GM19035 (cell line): ENCODE measurements at regions not wholly inside any gene's neighbourhood (a gene's known extent, or its start where the extent isn't known, plus 50 kb on each side); places are given as distances from the start of the nearest gene placed in this dataset.

ENCODE experiments used
- ATAC-seq: cut with Tn5 transposase; IDR thresholded peaks from one replicate; pipeline ENCODE4 v1.9.1; 2021; ENCODE audit not compliant: unreplicated experiment

DNA sequence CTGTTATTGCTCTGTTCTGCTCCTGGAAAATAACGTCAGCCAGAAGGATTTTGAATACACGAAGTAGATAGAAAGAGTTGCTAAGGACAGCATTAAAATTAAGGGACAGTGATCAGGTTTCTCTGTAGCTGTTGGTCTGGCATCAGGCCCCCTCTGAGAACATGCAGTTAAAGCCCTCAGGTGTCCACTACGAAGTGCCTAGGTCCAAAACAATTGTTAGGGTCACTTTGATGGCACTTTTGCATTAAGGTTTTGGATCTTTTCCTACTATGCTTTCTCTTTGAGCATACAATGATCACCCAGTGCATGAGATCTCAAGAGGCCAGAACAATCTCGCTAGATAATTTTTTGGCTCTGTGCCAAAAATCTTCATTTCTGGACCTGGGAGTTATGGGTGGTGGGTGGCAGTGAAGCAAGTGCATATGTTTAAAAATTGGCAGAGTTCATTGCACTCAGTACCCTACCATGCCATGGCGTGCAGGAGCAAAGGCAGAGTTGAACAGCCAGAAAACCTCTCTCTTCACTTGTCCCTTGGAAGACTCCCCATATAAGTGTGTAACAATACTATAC, 797.6 kb downstream of the ROBO2 start:
- ATAC-seq = no peak

DNA sequence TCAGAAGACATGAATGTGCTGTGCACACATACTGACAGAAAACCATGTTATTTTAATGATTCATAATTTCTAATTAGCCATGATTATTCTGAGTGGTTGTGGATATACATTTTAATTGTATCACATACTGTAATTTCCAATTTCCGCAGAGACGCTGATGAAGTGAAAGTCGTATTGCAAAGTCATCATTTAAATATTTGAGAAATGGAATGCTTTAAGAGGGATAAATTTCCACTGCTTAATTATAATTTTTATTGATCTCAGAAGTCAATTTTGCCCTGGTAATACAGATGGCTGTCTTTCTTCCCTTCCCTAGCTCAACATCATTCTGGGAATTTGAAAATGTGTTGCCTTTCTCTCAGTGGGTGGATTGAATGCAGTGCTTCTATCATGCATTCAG, 819.3 kb downstream of the ROBO2 start:
- no peak for ATAC-seq

DNA sequence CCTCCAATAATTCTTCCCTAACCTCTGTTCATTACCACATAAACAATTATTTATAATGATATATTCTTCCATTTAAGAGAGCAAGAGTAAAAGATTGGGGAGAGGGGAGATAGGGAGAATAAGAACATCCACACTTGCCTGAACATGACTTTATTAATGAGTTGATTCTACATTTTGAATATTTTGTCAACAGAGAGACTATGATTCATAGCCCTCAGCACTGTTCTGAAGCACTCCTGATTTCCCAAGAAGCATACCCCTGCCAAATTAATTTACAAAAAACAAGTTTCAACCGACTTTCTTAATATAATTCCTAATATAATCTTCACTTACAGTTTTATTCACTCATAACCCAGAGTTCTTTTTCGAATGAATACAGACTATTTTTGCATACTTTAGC, 828.8 kb downstream of the ROBO2 start:
- ATAC-seq = no peak

DNA sequence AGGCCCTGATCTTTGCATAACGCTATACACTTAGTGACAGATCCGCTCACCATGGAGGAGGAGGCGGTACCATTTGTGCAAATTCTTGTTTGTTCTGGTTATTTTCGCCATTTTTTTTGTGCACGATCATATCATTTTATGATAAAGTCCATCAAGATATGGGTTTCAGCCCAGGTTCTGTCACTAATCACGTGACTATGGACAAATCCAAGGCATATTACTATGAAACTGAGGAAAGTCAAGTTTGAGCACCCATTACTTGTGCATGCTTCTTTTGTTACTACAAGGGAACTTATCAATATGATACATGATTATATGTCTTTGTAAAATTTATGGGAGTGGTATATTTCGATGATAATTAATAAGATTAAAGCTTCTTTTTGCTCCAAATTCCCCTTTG, 829.5 kb downstream of the ROBO2 start:
- no peak for ATAC-seq

DNA sequence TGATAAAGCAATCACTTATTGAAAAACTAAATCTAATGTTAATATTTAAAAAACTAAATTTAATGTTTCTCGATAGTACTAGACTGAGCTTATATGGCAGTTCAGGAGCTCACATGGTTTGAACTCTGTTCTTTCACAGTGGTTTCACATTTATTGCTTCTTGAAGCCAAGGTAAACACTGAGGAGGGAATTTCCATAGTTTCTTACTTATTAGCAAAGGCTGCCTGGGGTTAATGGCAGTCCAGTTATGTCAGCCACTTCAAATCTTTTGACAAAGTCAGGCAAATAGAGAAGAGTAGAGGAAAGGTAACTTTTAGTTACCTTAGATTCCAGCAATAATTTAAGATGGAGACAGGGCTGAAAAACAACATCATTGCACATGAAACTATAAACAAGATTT, 831.5 kb downstream of the ROBO2 start:
- no peak for ATAC-seq

DNA sequence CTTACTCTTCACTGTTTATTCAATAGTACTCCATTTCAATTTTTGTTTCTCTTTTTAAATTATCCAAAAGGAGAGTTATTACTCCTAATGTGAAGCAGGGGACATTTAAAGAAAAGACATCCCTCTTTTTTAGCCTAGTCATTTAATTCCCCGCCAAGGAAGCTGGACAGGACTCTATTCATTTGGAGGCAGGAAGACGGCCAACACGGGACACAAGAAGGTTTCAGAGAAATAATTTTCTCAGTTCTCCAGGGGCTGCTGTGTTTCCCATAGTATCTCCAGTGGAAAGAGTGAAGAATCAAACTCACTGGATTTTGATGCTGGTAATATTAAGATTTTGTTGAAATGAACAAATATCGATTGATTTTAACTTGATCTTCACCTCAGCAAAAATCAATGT, 833.7 kb downstream of the ROBO2 start:
- ATAC-seq = no peak

DNA sequence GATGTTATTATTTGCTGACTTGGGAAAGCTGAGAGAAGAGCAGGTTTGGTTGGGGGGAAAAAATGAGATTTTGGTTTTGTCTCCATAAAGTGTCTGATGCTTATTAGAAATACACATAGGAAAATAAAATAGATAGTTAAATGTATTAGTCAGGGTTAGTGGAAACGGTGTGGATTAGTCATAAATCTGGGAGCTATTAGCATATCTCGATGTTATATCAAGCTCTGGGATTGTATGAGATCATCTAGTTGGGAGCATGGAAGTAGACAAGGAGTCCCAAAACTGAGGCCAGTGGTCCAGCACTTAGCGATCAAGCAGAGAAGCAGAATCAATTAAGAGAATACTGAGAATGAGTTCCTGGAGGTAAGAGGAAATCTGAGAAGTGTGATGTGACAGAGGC, 845.5 kb downstream of the ROBO2 start:
- no peak for ATAC-seq

DNA sequence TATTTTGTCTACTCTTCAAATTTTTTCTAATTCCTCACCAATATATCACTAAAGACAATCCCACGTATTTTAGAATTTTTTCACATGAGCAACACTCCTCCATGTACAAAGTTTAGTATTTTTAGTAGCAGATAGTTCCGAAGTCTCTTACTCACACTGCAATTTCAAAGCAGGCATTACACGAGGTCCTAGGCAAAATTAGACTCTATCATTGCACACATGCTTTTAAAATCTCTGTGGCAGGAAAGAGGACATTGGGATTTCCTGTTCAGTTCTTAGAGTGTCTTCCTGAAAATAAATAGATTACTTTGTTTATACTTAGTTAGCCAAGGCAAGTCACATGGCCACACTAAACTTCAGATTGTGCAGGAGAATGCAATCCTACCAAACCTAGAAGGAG, 847.7 kb downstream of the ROBO2 start:
- ATAC-seq = no peak

DNA sequence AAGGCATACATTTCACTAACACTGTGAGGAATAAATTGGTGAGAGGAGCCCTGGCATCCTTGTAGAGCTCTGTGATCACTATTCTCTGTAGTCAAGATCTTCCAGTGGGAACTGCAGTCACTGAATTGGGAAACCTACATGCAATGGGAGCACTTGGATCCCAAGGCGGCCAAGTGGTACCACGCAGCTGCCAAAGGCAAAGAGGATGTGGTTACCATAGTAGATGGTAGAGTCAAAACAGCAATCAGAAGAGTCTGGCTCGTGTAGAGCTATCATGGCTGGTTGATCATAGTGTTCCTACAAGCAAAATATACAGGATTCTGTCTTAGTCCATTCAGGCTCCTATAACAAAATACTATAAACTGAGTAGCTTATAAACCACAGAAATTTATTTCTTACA, 849.7 kb downstream of the ROBO2 start:
- ATAC-seq = no peak

DNA sequence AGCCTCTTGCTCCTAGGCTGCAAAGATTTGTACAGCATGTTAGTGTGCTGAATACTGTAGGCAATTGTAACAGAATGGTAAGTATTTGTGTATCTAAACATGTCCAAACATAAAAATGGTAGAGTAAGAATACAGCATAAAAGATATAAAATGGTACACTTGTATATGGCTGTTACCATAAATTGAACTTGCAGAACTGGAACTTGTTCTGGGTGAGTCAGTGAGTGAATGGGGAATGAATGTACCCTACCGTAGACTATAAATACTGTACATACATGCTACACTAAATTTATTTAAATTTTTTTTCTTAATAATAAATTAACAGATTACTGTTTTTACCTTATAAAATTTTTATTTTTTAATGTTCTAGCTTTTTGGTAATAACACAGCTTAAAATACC, 858.7 kb downstream of the ROBO2 start:
- ATAC-seq = no peak

DNA sequence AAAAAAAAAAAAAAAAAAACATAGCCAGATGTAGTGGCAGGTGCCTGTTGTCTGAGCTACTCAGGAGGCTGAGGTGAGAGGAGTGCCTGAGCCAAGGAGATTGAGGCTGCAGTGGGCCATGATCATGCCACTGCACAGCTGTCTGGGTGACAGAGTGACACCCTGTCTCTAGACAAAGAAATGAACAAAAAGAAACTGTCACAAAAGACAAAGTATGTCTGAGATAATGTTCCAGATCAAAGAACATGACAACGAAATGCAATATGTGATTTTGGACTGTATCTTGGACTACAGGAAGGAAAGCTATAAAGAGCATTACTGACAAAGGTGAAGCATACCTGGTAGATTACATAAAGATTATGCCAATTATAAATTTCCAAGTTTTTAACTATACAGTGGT, 862.8 kb downstream of the ROBO2 start:
- no peak for ATAC-seq

DNA sequence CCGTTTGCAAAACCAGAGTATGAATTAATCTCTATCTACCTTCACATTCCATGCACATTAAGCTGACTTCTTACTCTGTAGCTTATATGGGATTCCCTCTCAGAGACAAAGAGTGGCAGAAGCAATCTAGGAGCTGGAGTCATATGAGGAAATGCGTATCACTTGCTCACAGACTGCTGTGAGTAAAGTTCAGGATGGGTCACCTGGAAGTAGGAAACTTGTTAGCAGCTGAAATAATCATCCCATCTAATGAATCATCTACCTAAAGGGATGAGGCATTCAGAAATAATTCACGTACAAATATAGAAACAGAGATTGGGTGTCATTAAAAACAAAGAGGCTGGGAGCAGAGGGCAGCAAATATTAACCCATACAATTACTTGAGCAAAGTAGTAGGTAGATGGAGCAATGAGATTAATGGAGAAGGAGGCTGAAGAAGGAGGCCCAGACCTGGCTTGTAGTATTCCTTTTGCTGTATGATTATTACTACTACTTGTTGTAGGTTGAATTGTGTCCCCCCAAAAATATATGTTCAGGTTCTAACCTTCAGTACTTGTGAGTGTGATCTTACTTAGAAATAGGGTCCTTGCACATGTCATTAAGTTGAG, 866.3 kb downstream of the ROBO2 start:
- no peak for ATAC-seq

DNA sequence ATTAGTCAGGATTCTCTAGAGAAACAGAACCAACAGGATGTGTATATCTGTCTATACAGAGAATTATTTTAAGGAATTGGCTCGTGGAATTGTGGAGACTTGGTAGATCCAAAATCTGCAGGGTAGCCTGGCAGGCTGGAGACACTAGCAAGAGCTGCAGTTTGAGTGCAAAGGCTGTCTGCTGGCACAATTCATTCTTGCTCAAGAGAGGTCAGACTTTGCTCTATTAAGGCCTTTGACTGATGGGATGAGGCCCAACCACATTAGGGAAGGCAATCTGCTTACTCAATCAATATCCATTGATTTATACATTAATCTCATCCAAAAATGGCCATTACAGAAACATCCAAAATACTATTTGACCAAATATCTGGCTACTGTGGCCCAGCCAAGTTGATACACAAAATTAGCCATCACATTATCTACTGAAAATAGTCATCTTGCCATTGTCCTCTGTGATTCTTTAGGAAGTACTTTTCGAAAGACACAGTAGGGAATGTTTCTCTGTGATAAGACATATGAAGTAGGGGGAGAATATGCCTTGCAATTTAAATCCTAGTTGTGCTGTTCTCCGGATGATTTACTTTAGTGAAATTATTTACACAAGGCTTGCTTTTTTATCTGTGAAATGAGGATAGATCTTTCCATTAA, 873.8 kb downstream of the ROBO2 start:
- no peak for ATAC-seq

DNA sequence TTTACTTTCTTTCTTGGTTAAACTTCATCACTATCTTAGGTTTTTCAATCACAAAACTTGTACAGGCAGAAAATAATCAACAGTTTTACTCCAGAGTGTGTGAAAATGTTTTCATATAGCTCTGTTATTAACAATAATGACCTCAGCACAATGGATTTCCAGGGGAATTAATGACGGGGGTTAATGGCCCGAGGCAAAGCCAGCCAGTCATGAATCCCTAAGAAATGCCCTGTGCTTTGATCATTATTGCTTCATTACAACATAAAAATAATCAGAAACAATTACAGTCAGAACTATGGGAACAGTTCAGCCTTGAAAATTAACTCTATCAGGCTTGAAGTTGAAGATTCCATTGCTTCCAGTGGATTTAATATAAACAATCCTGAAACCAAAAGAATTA, 875.4 kb downstream of the ROBO2 start:
- ATAC-seq = no peak

DNA sequence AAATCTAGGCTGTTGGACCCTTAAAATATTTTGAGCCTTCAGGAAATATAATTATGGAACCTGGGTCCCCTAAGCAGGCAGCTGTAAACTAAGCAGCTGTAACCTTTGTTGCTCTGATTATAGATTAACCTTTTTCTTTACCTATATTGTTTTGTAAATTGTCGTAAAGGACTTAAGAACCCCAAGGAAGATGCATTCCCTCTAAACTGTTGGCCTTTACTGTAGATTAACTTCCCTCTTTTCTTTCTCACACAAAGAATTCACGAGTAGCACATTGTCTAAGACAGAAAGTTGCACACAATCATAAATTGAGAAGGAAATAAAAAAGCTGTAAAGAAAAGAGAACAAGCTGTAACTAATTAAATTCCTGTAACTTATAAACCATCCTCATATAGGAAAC, 877.3 kb downstream of the ROBO2 start:
- ATAC-seq = no peak

DNA sequence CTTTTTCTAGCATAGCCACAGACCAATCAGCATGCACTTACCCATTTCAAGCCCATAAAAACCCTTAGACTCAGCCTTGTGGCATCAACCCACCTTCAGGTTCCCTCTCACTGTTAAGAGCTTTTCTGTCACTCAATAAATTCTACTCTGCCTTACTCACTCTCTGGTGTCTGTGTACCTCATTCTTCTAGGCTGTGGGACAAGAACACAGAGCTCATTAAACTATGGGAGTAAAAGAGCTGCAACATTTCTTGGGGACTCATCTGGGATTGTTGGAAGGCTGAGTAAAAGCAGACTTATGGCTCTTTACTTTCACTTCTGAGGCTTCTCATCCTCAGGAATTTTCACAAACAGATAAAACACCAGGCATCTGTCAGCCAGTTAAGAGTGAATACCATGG, 879.3 kb downstream of the ROBO2 start:
- no peak for ATAC-seq

DNA sequence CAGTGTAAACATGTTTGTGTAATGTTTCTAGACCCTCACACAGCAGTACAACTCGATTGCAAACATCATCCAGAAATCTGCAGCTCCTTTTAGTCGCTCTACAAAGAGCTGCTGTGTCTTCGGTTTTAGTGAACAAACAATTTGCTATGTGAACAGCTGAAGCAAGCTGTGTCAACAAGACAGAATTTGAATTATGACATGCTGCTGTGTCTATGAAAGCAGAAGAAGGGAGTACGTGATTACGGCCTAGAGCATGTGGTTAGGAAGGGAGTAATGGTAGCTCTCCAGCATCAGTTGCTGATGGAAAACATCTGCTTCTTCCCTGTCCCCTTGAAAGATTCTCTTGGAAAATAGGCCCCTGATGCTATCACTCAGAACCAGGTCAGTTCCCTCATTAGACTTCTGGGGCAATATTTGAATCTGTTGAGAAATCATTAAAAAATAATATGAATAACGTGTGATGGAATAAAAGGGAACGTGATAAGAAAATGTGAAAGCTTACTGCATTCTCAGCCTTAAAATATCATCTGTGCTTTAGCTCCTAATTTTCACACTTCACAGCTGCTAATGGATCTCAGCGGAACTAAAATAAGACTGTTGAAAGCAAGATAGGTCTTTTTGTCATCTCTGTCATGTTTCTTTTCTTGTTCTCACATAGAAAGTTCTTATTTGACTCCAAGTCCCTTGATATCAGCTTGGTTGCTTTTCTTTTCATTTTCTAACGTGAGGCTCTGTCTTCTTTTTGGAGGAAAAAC, 891.5 kb downstream of the ROBO2 start:
- ATAC-seq = no peak

DNA sequence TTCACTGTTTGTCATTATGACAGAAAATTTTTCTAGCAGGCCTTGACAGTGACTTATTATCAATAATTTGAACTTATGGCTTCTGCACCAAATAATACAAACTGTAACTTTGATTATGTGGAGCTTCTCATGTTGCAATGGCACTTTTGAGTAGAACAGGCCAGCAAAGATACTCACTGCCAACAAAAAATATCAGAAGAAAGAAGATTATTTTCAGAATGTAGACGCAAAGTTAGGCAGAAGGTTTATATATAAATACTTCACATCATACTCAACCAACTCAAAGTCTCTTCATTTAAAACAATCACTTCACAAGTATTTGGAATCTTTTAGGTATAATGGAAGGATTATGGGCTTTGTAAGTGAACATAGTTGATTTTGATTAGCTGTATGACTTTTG, 893.0 kb downstream of the ROBO2 start:
- ATAC-seq = no peak

DNA sequence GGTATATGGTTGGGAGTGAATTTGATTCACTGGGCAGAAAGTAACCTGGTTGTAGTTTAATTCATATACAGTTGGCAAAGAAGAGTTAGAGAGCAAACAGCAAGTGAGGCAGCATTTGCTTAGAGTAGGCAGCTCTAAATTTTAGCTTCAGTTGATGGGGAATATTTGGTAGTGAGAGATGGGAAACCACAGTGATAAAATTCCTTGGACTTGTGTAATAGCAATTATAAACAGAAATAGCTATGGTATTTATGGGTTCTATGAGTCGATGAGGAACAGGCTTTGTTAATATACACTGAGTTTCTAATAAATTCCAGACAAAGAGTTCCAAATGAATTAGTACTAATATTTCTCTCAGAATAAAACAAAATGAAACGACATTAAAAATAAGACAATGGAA, 894.0 kb downstream of the ROBO2 start:
- ATAC-seq = no peak

DNA sequence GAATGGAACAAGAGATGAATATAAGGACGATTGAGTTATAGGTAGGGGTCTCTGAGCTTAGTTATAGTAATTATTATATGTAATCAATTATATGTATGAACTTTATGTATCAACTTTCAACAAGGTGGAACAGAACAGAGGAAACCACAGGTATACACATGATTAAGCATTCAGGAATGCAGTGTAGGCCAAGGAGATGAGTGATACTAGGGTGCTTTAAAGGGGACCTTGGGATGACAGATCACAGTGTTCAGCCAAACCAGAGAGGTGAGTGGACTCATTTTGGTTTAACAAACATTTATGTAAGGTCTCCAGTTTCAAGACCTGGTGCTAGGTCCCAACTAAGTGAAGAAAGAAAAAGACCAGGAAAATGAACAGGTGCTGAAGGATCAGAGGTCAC, 895.5 kb downstream of the ROBO2 start:
- no peak for ATAC-seq

DNA sequence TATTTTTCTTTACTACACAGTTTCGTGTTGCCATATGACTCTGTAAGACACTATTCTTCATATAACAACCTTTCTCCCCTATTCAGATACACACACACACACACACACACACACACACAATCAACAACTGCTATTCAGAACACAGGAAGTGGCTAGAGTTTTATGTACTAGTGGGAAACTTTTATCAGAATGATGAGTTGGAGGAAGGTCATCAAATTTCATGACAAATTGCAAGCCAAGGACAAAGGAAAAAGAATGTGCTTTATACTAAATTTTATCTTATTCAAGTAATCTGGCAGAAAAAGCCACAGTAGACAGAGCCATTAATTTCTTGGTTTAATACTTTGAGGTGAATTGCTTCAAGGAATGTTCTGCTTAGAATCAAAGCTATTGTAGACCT, 899.8 kb downstream of the ROBO2 start:
- ATAC-seq = no peak

DNA sequence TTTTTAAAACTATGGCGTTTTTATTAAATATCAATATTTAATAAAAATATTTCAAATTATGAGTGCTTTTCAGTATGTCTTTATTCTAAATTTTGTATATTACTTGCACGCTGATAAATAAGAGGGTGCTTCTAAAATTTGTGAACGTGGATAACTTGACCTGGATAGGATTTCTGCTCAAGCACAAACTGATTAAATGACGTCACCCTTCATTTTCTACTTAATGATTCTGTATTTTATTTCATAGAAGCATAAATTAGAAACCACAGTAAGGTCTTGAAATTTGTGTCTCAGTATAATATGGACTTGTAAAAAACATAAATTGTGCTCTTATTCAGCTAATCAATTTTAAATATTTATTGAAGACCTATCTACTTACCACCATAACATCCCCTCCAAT, 903.7 kb downstream of the ROBO2 start:
- no peak for ATAC-seq
